ENCODE measurements at regions not wholly inside any gene's neighbourhood (a gene's known extent, or its start where the extent isn't known, plus 50 kb on each side); places are given as distances from the start of the nearest gene placed in this dataset.

DNA sequence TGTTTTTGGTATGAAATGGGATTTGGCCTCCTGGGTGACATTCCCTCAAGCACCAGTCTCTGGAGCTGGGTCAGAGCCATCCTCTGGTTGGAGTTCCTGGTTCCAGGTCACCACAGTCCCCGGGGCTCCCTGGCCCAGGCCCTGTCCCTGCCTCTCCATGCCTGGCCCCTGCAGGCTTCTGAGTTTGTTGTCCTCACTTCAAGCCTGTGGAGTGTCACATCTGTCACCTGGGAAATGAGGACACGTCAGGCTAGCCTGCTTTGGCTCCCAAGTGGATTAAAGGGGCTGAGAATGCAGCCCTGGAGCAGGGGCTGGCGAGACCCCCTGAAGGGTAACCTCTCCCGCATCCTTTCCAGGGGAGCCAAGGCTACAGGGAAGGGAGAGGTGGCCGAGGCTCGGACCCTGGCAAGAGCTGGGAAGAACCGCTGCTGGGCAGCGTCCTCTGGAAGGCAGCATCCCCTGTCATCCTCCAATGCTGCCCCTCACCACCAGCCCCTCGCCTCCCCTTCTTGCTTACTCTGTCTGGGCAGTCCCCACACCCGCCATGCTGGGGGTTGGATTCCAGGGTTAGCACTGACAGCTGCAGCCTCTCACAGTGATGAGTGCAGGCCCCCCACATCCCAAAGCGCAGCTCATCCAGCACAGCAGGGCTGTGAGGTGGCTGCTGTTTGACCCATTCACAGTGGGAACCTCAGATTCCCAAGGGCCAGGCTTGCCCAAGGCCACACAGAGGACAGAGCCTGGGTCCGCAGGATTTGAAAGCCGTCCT is 75.5 kb upstream of the IQSEC1 start:
- TF ChIP-seq POLR2A (IDR thresholded peaks at IDR 0.05; ENCODE audit: low read length) (no peak), GATA1 (IDR thresholded peaks at IDR 0.05; ENCODE audit: low read depth, low read length) (no peak)
